DMS153 treated with DMSO at 0.1 percent for 48 hours (cell line): ENCODE measurements at regions not wholly inside any gene's neighbourhood (a gene's known extent, or its start where the extent isn't known, plus 50 kb on each side); places are given as distances from the start of the nearest gene placed in this dataset.

Experiments
- DNase-seq: peaks from one replicate; lab custom pipeline; 2025; ENCODE audit not compliant: unreplicated experiment; lab: John Stamatoyannopoulos, UW

- DNase-seq, result no peak
These were observed 313.3 kb downstream of the TMEM121 start for GRCh38 chr14:105839425-105840265.

GRCh38 chr14:105840266-105841021, 314.1 kb downstream of the TMEM121 start:
- DNase-seq, result no peak

GRCh38 chr14:105841022-105842009, 314.9 kb downstream of the TMEM121 start:
- DNase-seq, result no peak

GRCh38 chr14:105842105-105842504, 315.7 kb downstream of the TMEM121 start:
- no peak for DNase-seq

- DNase-seq, result no peak
These were observed 317.2 kb downstream of the TMEM121 start for GRCh38 chr14:105843444-105844046.

GRCh38 chr14:105844047-105844630, 317.8 kb downstream of the TMEM121 start:
- DNase-seq, result no peak

- no peak for DNase-seq
These were observed 318.7 kb downstream of the TMEM121 start for GRCh38 chr14:105844810-105845724.

GRCh38 chr14:105845725-105846309, 319.4 kb downstream of the TMEM121 start:
- DNase-seq, result no peak

- no peak for DNase-seq
These were observed 319.9 kb downstream of the TMEM121 start for GRCh38 chr14:105846312-105846711.

- DNase-seq, result no peak
These were observed 321.0 kb downstream of the TMEM121 start for GRCh38 chr14:105847400-105847799.

- no peak for DNase-seq
These were observed 322.2 kb downstream of the TMEM121 start for GRCh38 chr14:105848570-105848969.

GRCh38 chr14:105849933-105850626, 323.7 kb downstream of the TMEM121 start:
- DNase-seq, result no peak

- no peak for DNase-seq
These were observed 324.6 kb downstream of the TMEM121 start for GRCh38 chr14:105850853-105851581.

- DNase-seq, result no peak
These were observed 325.5 kb downstream of the TMEM121 start for GRCh38 chr14:105851716-105852377.

GRCh38 chr14:105852378-105853088, 326.1 kb downstream of the TMEM121 start:
- DNase-seq, result no peak
